Keratinocyte (primary cell): ENCODE measurements at regions not wholly inside any gene's neighbourhood (a gene's known extent, or its start where the extent isn't known, plus 50 kb on each side); places are given as distances from the start of the nearest gene placed in this dataset.
A peak's percentile ranks its signal among the peaks of the same experiment; 100 is the strongest.

Experiments used
- DNase-seq: peaks from one replicate; pipeline ENCODE4 v3.0.0-alpha.2; 2011; ENCODE audit warnings: low read depth, missing footprints, low spot score
- FAIRE-seq: peaks from 2 replicates; lab custom pipeline; 2011; peaks lifted over from hg19 to GRCh38; lab: Jason Lieb, UNC
- H2AFZ ChIP-seq: 2 replicates; pipeline ENCODE4 v1.6.0; 2012; ENCODE audit warnings: low read length, control low read depth, inconsistent platforms; ENCODE audit not compliant: control insufficient read depth
- H3K27ac ChIP-seq: 2 replicates; pipeline ENCODE4 v1.5.1; 2011; ENCODE audit warnings: low read length; ENCODE audit not compliant: control insufficient read depth, insufficient read depth
- H3K27me3 ChIP-seq: 3 replicates; pipeline ENCODE4 v1.6.0; 2011; ENCODE audit warnings: low read length; ENCODE audit not compliant: control insufficient read depth, insufficient read depth; ENCODE audit errors: extremely low read depth
- H3K36me3 ChIP-seq, 2 experiments: 2 replicates in 1 of 2; 3 replicates in 1 of 2; pipeline ENCODE4 v1.5.1; 2011; ENCODE audit warnings: low read length in 2 of 2, mild to moderate bottlenecking in 1 of 2; ENCODE audit not compliant: control insufficient read depth in 2 of 2, insufficient read depth in 2 of 2; ENCODE audit errors: extremely low read depth in 1 of 2
- H3K4me1 ChIP-seq: 3 replicates; pipeline ENCODE4 v1.5.1; 2011; ENCODE audit warnings: low read length; ENCODE audit not compliant: control insufficient read depth, insufficient read depth; ENCODE audit errors: extremely low read depth
- H3K4me2 ChIP-seq: 3 replicates; pipeline ENCODE4 v1.6.0; 2011; ENCODE audit warnings: low read depth, low read length; ENCODE audit not compliant: control insufficient read depth, insufficient read depth; ENCODE audit errors: extremely low read depth
- H3K4me3 ChIP-seq, 3 experiments: fragments of 200-600 bp in 1 of 3; sonication (generic) in 1 of 3; 2 replicates in 2 of 3; 3 replicates in 1 of 3; pipeline ENCODE4 v1.5.1; 2011 to 2016; ENCODE audit warnings: low read length in 3 of 3, mild to moderate bottlenecking in 3 of 3, control low read depth in 2 of 3, inconsistent platforms in 1 of 3, low read depth in 1 of 3, mixed read lengths in 1 of 3, mixed run types in 1 of 3, moderate library complexity in 1 of 3; ENCODE audit not compliant: control insufficient read depth in 2 of 3, insufficient read depth in 2 of 3; ENCODE audit errors: extremely low read depth in 1 of 3
- H3K79me2 ChIP-seq: 2 replicates; pipeline ENCODE4 v1.6.0; 2012; ENCODE audit warnings: low read length; ENCODE audit not compliant: control insufficient read depth, insufficient read depth
- H3K9ac ChIP-seq: 3 replicates; pipeline ENCODE4 v1.6.0; 2011; ENCODE audit warnings: low read length; ENCODE audit not compliant: control insufficient read depth, insufficient read depth; ENCODE audit errors: extremely low read depth
- H3K9me1 ChIP-seq: 3 replicates; pipeline ENCODE4 v1.6.0; 2011; ENCODE audit warnings: low read length; ENCODE audit not compliant: control insufficient read depth, insufficient read depth; ENCODE audit errors: extremely low read depth
- H3K9me3 ChIP-seq: 2 replicates; pipeline ENCODE4 v1.5.1; 2012; ENCODE audit warnings: low read depth, low read length; ENCODE audit not compliant: control insufficient read depth
- H4K20me1 ChIP-seq: 3 replicates; pipeline ENCODE4 v1.6.0; 2011; ENCODE audit warnings: low read length; ENCODE audit not compliant: control insufficient read depth, insufficient read depth; ENCODE audit errors: extremely low read depth
- CTCF ChIP-seq, 3 experiments: IDR thresholded peaks in 1 of 3; conservative IDR thresholded peaks in 1 of 3; optimal IDR thresholded peaks in 1 of 3; 2 replicates in 2 of 3; 3 replicates in 1 of 3; pipeline versions ENCODE3 to v1.5.1; 2011; ENCODE audit warnings: low read length in 3 of 3, mild to moderate bottlenecking in 3 of 3, moderate library complexity in 2 of 3, control low read depth in 1 of 3, inconsistent platforms in 1 of 3; ENCODE audit not compliant: insufficient read depth in 2 of 3; ENCODE audit errors: extremely low read depth in 1 of 3
- EZH2 ChIP-seq: IDR thresholded peaks from one replicate; pipeline ENCODE4 v1.6.1; 2012; ENCODE audit warnings: inconsistent platforms, mild to moderate bottlenecking, low read length, moderate library complexity
- dilution Hi-C: fragments of 300-500 bp; cut with MboI; formaldehyde crosslinking; loops from one replicate; pipeline ENCODE4 v1.7.0; 2020; ENCODE audit warnings: low sequenced_read_pairs; ENCODE audit not compliant: extremely low pct_ligation_motif_present

- no peak overlapping the region for H3K9ac ChIP-seq
- no peak for FAIRE-seq
- no peaks in the 10 kb centered on the region for H3K4me1 ChIP-seq
- no peak overlapping the region for H3K4me3 ChIP-seq
- no peaks in the 10 kb centered on the region for H3K9me3 ChIP-seq
- no peak overlapping the region for H3K27ac ChIP-seq
- no peak overlapping the region for H3K4me2 ChIP-seq
- H3K79me2 ChIP-seq: no peaks in the 10 kb centered on the region
- dilution Hi-C loops: no loop called here
- H4K20me1 ChIP-seq: no peaks in the 10 kb centered on the region
- H3K9me1 ChIP-seq: no peaks in the 10 kb centered on the region
- peak in 2 of 3 experiments; percentile 17 to 48 for TF ChIP-seq CTCF (optimal IDR thresholded peaks at IDR 0.05 in 1 of 3, IDR thresholded peaks at IDR 0.05 in 1 of 3, conservative IDR thresholded peaks at IDR 0.05 in 1 of 3; ENCODE audit: extremely low read depth in 1 of 3, insufficient read depth in 2 of 3, low read length in 3 of 3)
- no peak for TF ChIP-seq EZH2
- H3K36me3 ChIP-seq: no peaks in the 10 kb centered on the region
- no peak overlapping the region for H2AFZ ChIP-seq
- DNase-seq: no peak
- H3K27me3 ChIP-seq: no peaks in the 10 kb centered on the region
Measured at GRCh38 chr12:79512068-79512467, 178.7 kb downstream of the PAWR start.

- DNase-seq (no peak), FAIRE-seq (no peak)
- Histone ChIP-seq H2AFZ (no peak overlapping the region), H3K9me3 (no peaks in the 10 kb centered on the region), H3K4me2 (no peak overlapping the region), H3K36me3 (no peaks in the 10 kb centered on the region), H3K4me3 (no peak overlapping the region), H3K79me2 (no peaks in the 10 kb centered on the region), H3K9ac (no peak overlapping the region), H3K27me3 (no peaks in the 10 kb centered on the region), H3K4me1 (no peaks in the 10 kb centered on the region), H4K20me1 (no peaks in the 10 kb centered on the region), H3K9me1 (no peaks in the 10 kb centered on the region), H3K27ac (no peak overlapping the region)
- TF ChIP-seq EZH2: no peak
- TF ChIP-seq CTCF (optimal IDR thresholded peaks at IDR 0.05 in 1 of 3, IDR thresholded peaks at IDR 0.05 in 1 of 3, conservative IDR thresholded peaks at IDR 0.05 in 1 of 3; ENCODE audit: extremely low read depth in 1 of 3, insufficient read depth in 2 of 3, low read length in 3 of 3): peak in 1 of 3 experiments; percentile 37
- dilution Hi-C loops: no loop called here
Measured at GRCh38 chr12:79508622-79509021, 182.1 kb downstream of the PAWR start.
